ENCODE measurements at regions not wholly inside any gene's neighbourhood (a gene's known extent, or its start where the extent isn't known, plus 50 kb on each side); places are given as distances from the start of the nearest gene placed in this dataset.
A peak's percentile ranks its signal among the peaks of the same experiment; 100 is the strongest.

GRCh38 chr6:1020837-1021236, 291.1 kb upstream of the FOXQ1 start:
- 80 to 100% methylated on average over 1 to 2 of the region's 2 CpGs for WGBS, 2 donors (ENCODE audit: low coverage in 1 of 2)
- Histone ChIP-seq H3K9me3 (no peaks in the 10 kb centered on the region), H3K27me3 (no peaks in the 10 kb centered on the region), H3K4me1 (peaks cover 0 to 14% (median 5%) of the 10 kb centered on the region in 3 donors), H3K27ac (no peak overlapping the region), H3K36me3 (no peaks in the 10 kb centered on the region), H3K4me3 (no peak overlapping the region)
- no peak for ATAC-seq
- TF ChIP-seq POLR2AphosphoS5 (IDR thresholded peaks at IDR 0.05) = no peak

GRCh38 chr6:1020133-1020532, 291.8 kb upstream of the FOXQ1 start:
- Histone ChIP-seq H3K36me3 (no peaks in the 10 kb centered on the region), H3K4me1 (peaks cover 0 to 13% (median 5%) of the 10 kb centered on the region in 3 donors), H3K27me3 (no peaks in the 10 kb centered on the region), H3K27ac (no peak overlapping the region), H3K4me3 (no peak overlapping the region), H3K9me3 (no peaks in the 10 kb centered on the region)
- ATAC-seq = no peak
- WGBS, 2 donors (ENCODE audit: low coverage in 1 of 2) = 76 to 96% methylated on average over 3 to 5 of the region's 6 CpGs
- TF ChIP-seq POLR2AphosphoS5 (IDR thresholded peaks at IDR 0.05) (no peak), CTCF (IDR thresholded peaks at IDR 0.05) (no peak), EP300 (IDR thresholded peaks at IDR 0.05) (no peak), POLR2A (IDR thresholded peaks at IDR 0.05) (no peak)

GRCh38 chr6:1018041-1018440, 293.9 kb upstream of the FOXQ1 start:
- Histone ChIP-seq H3K36me3 (no peaks in the 10 kb centered on the region), H3K4me1 (no peaks in the 10 kb centered on the region), H3K4me3 (no peak overlapping the region), H3K27me3 (no peaks in the 10 kb centered on the region), H3K27ac (no peak overlapping the region), H3K9me3 (no peaks in the 10 kb centered on the region)
- no peak for ATAC-seq
- 78 to 82% methylated on average over 3 of the region's 3 CpGs for WGBS, 2 donors (ENCODE audit: low coverage in 1 of 2)
- TF ChIP-seq EP300 (IDR thresholded peaks at IDR 0.05) = no peak
- TF ChIP-seq CTCF (IDR thresholded peaks at IDR 0.05) = no peak
- no peak for TF ChIP-seq POLR2A (IDR thresholded peaks at IDR 0.05)
- TF ChIP-seq POLR2AphosphoS5 (IDR thresholded peaks at IDR 0.05) = no peak

- 76 to 81% methylated on average over 13 to 14 of the region's 18 CpGs for WGBS, 2 donors (ENCODE audit: low coverage in 1 of 2)
- no peak for ATAC-seq
- H3K36me3 ChIP-seq = no peaks in the 10 kb centered on the region
- no peaks in the 10 kb centered on the region for H3K9me3 ChIP-seq
- no peak overlapping the region for H3K27ac ChIP-seq
- TF ChIP-seq POLR2AphosphoS5 (IDR thresholded peaks at IDR 0.05) = no peak
- TF ChIP-seq CTCF (IDR thresholded peaks at IDR 0.05) = no peak
- TF ChIP-seq EP300 (IDR thresholded peaks at IDR 0.05) = no peak
- TF ChIP-seq POLR2A (IDR thresholded peaks at IDR 0.05) = no peak
- H3K4me3 ChIP-seq = no peak overlapping the region
- no peaks in the 10 kb centered on the region for H3K27me3 ChIP-seq
- no peaks in the 10 kb centered on the region for H3K4me1 ChIP-seq
These were observed 295.3 kb upstream of the FOXQ1 start for GRCh38 chr6:1016329-1017302.

GRCh38 chr6:1015825-1016224, 296.1 kb upstream of the FOXQ1 start:
- no peaks in the 10 kb centered on the region for H3K4me1 ChIP-seq
- H3K9me3 ChIP-seq = no peaks in the 10 kb centered on the region
- peak; percentile 48 for ATAC-seq
- no peak overlapping the region for H3K4me3 ChIP-seq
- H3K27me3 ChIP-seq = no peaks in the 10 kb centered on the region
- TF ChIP-seq POLR2A (IDR thresholded peaks at IDR 0.05) (no peak), CTCF (IDR thresholded peaks at IDR 0.05) (peak in 1 of 4 experiments; percentile 14)
- H3K36me3 ChIP-seq = no peaks in the 10 kb centered on the region
- no peak overlapping the region for H3K27ac ChIP-seq
